ENCODE measurements at regions not wholly inside any gene's neighbourhood (a gene's known extent, or its start where the extent isn't known, plus 50 kb on each side); places are given as distances from the start of the nearest gene placed in this dataset.

DNA sequence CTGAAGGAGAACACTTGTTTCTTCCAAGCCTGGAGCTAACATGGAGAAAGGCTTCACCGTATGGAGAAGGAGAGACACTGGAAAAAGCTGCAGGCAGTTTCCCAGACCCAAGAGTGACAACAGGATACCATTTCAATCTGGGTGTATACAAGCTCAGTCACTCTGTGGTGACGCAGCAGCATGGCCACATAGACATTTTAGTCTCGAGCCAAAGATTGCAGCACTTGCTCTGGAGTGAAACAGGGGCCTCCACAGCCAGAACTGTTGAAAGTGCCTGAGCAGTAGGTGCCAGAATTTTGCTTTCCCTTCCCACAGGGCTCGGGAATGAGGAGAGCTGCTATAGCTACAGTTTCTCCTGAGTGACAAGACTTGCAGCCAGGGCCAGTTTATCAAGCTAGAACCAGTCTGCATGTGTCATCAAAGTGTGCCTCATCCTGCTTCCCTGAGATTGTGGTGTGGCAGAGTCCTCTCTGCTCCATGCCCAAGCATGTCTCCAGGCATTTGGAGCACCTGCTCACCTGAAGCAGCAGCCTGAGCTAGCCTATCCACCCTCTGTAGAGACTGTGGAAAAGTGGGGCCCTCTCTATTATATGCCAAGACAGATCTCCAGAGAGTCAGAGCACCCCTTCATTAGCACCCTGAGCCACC lies 234.6 kb upstream of the CDH19 start:
- intact Hi-C loops (cut with micrococcal nuclease) = no loop called here
- Mint-ChIP-seq H3K4me1 (no peaks in the 10 kb centered on the region), H3K36me3 (no peaks in the 10 kb centered on the region), H3K27ac (no peak overlapping the region), H3K4me3 (no peak overlapping the region), H3K9me3 (peaks cover 0 to 2% (median 0%) of the 10 kb centered on the region in 7 donors), H3K27me3 (ENCODE audit: low read depth in 3 of 3) (no peaks in the 10 kb centered on the region)
- Histone ChIP-seq H2AFZ (ENCODE audit: insufficient read depth, low read depth, low read length, poor library complexity, severe bottlenecking) (no peak overlapping the region), H3K4me2 (replicated peaks; ENCODE audit: extremely low read depth, low read length, poor library complexity, severe bottlenecking) (no peak overlapping the region), H3K4me1 (ENCODE audit: control insufficient read depth in 1 of 2, insufficient read depth in 2 of 2, low read length in 2 of 2) (no peaks in the 10 kb centered on the region), H3K36me3 (replicated peaks in 1 of 2; ENCODE audit: control insufficient read depth in 1 of 2, insufficient read depth in 2 of 2, low read length in 2 of 2) (no peaks in the 10 kb centered on the region), H4K20me1 (ENCODE audit: insufficient read depth, low read length) (no peaks in the 10 kb centered on the region), H3K4me3 (replicated peaks in 1 of 3; ENCODE audit: low read depth in 2 of 3, low read length in 3 of 3) (no peak overlapping the region), H3K79me2 (ENCODE audit: insufficient read depth, low read length) (no peaks in the 10 kb centered on the region), H3K9me3 (replicated peaks in 1 of 2; ENCODE audit: control insufficient read depth in 1 of 2, insufficient read depth in 1 of 2, low read length in 2 of 2) (peaks cover 7 to 11% of the 10 kb centered on the region in 2 donors), H3K9ac (ENCODE audit: insufficient read depth, low read length, poor library complexity, severe bottlenecking) (no peak overlapping the region), H3K27ac (ENCODE audit: low read depth in 1 of 2, low read length in 2 of 2) (no peak overlapping the region), H3K27me3 (ENCODE audit: control insufficient read depth in 2 of 2, insufficient read depth in 2 of 2, low read length in 2 of 2) (no peaks in the 10 kb centered on the region)
- TF ChIP-seq, protein P1, sequence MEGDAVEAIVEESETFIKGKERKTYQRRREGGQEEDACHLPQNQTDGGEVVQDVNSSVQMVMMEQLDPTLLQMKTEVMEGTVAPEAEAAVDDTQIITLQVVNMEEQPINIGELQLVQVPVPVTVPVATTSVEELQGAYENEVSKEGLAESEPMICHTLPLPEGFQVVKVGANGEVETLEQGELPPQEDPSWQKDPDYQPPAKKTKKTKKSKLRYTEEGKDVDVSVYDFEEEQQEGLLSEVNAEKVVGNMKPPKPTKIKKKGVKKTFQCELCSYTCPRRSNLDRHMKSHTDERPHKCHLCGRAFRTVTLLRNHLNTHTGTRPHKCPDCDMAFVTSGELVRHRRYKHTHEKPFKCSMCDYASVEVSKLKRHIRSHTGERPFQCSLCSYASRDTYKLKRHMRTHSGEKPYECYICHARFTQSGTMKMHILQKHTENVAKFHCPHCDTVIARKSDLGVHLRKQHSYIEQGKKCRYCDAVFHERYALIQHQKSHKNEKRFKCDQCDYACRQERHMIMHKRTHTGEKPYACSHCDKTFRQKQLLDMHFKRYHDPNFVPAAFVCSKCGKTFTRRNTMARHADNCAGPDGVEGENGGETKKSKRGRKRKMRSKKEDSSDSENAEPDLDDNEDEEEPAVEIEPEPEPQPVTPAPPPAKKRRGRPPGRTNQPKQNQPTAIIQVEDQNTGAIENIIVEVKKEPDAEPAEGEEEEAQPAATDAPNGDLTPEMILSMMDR (IDR thresholded peaks at IDR 0.05) = no peak
- DNase-seq = no peak
- 67% methylated on average over 4 of the region's 4 CpGs for WGBS (ENCODE audit: insufficient coverage)

DNA sequence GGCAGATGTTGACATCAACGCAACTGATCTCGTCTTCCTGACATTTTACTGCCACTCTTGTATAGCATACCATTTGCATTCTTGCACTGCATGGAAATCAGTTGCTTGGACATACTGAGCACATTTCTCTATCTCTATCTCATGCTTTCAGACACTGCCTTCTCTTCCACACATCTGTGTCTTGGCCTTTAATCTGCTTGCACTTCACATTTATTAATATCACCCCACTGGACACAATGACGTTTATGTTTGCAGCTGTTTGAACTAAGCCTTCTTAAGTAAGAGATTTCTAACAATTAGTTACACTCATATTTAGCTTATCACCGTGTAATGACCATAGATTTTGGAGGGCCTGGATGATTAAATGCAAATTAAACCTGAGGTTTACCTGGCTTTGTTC lies 229.8 kb upstream of the CDH19 start:
- Histone ChIP-seq H2AFZ (ENCODE audit: insufficient read depth, low read depth, low read length, poor library complexity, severe bottlenecking) (no peak overlapping the region), H3K36me3 (replicated peaks in 1 of 2; ENCODE audit: control insufficient read depth in 1 of 2, insufficient read depth in 2 of 2, low read length in 2 of 2) (no peaks in the 10 kb centered on the region), H3K9ac (ENCODE audit: insufficient read depth, low read length, poor library complexity, severe bottlenecking) (no peak overlapping the region), H3K9me3 (replicated peaks in 1 of 2; ENCODE audit: control insufficient read depth in 1 of 2, insufficient read depth in 1 of 2, low read length in 2 of 2) (peaks cover 1 to 6% of the 10 kb centered on the region in 2 donors), H3K27ac (ENCODE audit: low read depth in 1 of 2, low read length in 2 of 2) (no peak overlapping the region), H3K4me1 (ENCODE audit: control insufficient read depth in 1 of 2, insufficient read depth in 2 of 2, low read length in 2 of 2) (no peaks in the 10 kb centered on the region), H3K79me2 (ENCODE audit: insufficient read depth, low read length) (no peaks in the 10 kb centered on the region), H3K27me3 (ENCODE audit: control insufficient read depth in 2 of 2, insufficient read depth in 2 of 2, low read length in 2 of 2) (no peaks in the 10 kb centered on the region), H4K20me1 (ENCODE audit: insufficient read depth, low read length) (no peaks in the 10 kb centered on the region), H3K4me2 (replicated peaks; ENCODE audit: extremely low read depth, low read length, poor library complexity, severe bottlenecking) (no peak overlapping the region), H3K4me3 (replicated peaks in 1 of 3; ENCODE audit: low read depth in 2 of 3, low read length in 3 of 3) (no peak overlapping the region)
- TF ChIP-seq, protein P1 (IDR thresholded peaks at IDR 0.05) = no peak
- Mint-ChIP-seq H3K36me3 (no peaks in the 10 kb centered on the region), H3K9me3 (peaks cover 0 to 7% (median 4%) of the 10 kb centered on the region in 7 donors), H3K4me1 (no peaks in the 10 kb centered on the region), H3K27me3 (ENCODE audit: low read depth in 3 of 3) (no peaks in the 10 kb centered on the region), H3K4me3 (no peak overlapping the region), H3K27ac (no peak overlapping the region)
- DNase-seq = no peak
- intact Hi-C loops (cut with micrococcal nuclease) = no loop called here
- WGBS (ENCODE audit: insufficient coverage) = 96% methylated on average over 2 of the region's 4 CpGs
